ENCODE measurements at regions not wholly inside any gene's neighbourhood (a gene's known extent, or its start where the extent isn't known, plus 50 kb on each side); places are given as distances from the start of the nearest gene placed in this dataset.

DNA sequence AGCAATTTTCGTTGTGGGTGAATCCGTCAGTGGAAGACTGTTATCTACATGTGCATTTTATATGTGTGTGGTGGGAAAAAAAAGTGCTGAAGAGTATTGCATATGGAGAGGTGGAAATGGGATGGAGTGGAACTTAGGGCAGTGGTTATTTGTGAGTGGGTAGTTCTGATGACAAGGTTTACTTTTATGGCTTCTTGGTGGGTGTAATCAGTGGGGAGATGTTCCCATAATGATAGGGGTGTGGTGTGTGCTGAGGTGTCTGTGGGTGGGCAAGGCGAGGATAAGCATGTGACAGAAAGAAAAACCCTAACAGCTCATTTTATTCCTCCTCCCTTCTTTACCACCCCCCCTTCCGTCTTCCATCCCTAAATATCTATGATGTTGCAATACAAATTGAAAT, 288.1 kb downstream of the NUF2 start:
- no peak for TF ChIP-seq EZH2 (IDR thresholded peaks at IDR 0.05; ENCODE audit: borderline replicate concordance, low read length)
- TF ChIP-seq, protein P1, sequence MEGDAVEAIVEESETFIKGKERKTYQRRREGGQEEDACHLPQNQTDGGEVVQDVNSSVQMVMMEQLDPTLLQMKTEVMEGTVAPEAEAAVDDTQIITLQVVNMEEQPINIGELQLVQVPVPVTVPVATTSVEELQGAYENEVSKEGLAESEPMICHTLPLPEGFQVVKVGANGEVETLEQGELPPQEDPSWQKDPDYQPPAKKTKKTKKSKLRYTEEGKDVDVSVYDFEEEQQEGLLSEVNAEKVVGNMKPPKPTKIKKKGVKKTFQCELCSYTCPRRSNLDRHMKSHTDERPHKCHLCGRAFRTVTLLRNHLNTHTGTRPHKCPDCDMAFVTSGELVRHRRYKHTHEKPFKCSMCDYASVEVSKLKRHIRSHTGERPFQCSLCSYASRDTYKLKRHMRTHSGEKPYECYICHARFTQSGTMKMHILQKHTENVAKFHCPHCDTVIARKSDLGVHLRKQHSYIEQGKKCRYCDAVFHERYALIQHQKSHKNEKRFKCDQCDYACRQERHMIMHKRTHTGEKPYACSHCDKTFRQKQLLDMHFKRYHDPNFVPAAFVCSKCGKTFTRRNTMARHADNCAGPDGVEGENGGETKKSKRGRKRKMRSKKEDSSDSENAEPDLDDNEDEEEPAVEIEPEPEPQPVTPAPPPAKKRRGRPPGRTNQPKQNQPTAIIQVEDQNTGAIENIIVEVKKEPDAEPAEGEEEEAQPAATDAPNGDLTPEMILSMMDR (conservative IDR thresholded peaks at IDR 0.05 in 1 of 2, IDR thresholded peaks at IDR 0.05 in 1 of 2; ENCODE audit: extremely low read depth in 1 of 2, insufficient read depth in 1 of 2, low read depth in 1 of 2, low read length in 2 of 2): no peak
